Liver (tissue), 8 donors: ENCODE measurements at regions not wholly inside any gene's neighbourhood (a gene's known extent, or its start where the extent isn't known, plus 50 kb on each side); places are given as distances from the start of the nearest gene placed in this dataset.

Source experiments
- DNase-seq: peaks from one replicate; pipeline ENCODE4 v3.0.0-alpha.2; 2017; ENCODE audit warnings: low spot score
- H3K27ac ChIP-seq, 2 donors: one replicate each; pipeline ENCODE4 v1.7.0; 2013; ENCODE audit warnings: inconsistent platforms in 2 of 2, low read length in 2 of 2, control low read depth in 1 of 2, low read depth in 1 of 2, mild to moderate bottlenecking in 1 of 2
- H3K27me3 ChIP-seq, 4 donors: one replicate each; pipeline versions ENCODE4 v1.6.1 to v1.7.0; 2013; ENCODE audit warnings: low read length in 3 of 4, inconsistent platforms in 1 of 4, mild to moderate bottlenecking in 1 of 4, moderate library complexity in 1 of 4; ENCODE audit not compliant: control insufficient read depth in 4 of 4, insufficient read depth in 4 of 4
- H3K36me3 ChIP-seq, 4 donors: one replicate each; pipeline versions ENCODE4 v1.6.1 to v1.7.0; 2013; ENCODE audit warnings: low read length in 3 of 4, mild to moderate bottlenecking in 3 of 4, low read depth in 1 of 4, moderate library complexity in 1 of 4; ENCODE audit not compliant: control insufficient read depth in 4 of 4, insufficient read depth in 3 of 4
- H3K4me1 ChIP-seq, 4 donors: one replicate each; pipeline versions ENCODE4 v1.6.1 to v1.7.0; 2013; ENCODE audit warnings: low read length in 3 of 4, mild to moderate bottlenecking in 3 of 4, moderate library complexity in 1 of 4; ENCODE audit not compliant: control insufficient read depth in 4 of 4, insufficient read depth in 4 of 4
- H3K4me3 ChIP-seq, 3 donors: one replicate each; pipeline versions ENCODE4 v1.6.1 to v1.7.0; 2013; ENCODE audit warnings: low read length in 3 of 3, control low read depth in 1 of 3, low read depth in 1 of 3, mild to moderate bottlenecking in 1 of 3
- H3K9ac ChIP-seq, 2 donors: one replicate each; pipeline ENCODE4 v1.7.0; 2013; ENCODE audit warnings: low read length in 2 of 2, mild to moderate bottlenecking in 2 of 2, moderate library complexity in 2 of 2, control low read depth in 1 of 2, low read depth in 1 of 2
- H3K9me3 ChIP-seq, 4 donors: one replicate each; pipeline versions ENCODE4 v1.6.1 to v1.7.0; 2013; ENCODE audit warnings: low read length in 3 of 4; ENCODE audit not compliant: control insufficient read depth in 4 of 4
- ATF3 ChIP-seq: IDR thresholded peaks from 2 replicates; pipeline ENCODE4 v1.6.1; 2016; ENCODE audit warnings: antibody characterized with exemption
- CTCF ChIP-seq: fragments of 150-350 bp; IDR thresholded peaks from 2 replicates; pipeline ENCODE4 v1.5.1; 2017; ENCODE audit warnings: improper control_type of control experiment, low read depth, low read length; ENCODE audit not compliant: missing input control
- EGR1 ChIP-seq, 2 donors: IDR thresholded peaks; 2 replicates each; pipeline ENCODE4 v1.6.1; 2016 to 2018; ENCODE audit warnings: antibody characterized with exemption in 2 of 2, low read depth in 2 of 2
- FOXA1 ChIP-seq: IDR thresholded peaks from 2 replicates; pipeline ENCODE4 v1.6.1; 2016; ENCODE audit warnings: antibody characterized with exemption
- FOXA2 ChIP-seq: IDR thresholded peaks from 2 replicates; pipeline ENCODE4 v1.6.1; 2016; ENCODE audit warnings: antibody characterized with exemption
- GABPA ChIP-seq, 2 donors: IDR thresholded peaks in 1 of 2; conservative IDR thresholded peaks in 1 of 2; 2 replicates each; pipeline ENCODE4 v1.6.1; 2016; ENCODE audit warnings: antibody characterized with exemption in 2 of 2, mild to moderate bottlenecking in 1 of 2, moderate library complexity in 1 of 2
- HNF4A ChIP-seq, 2 donors: conservative IDR thresholded peaks; 2 replicates each; pipeline ENCODE4 v1.6.1; 2016; ENCODE audit warnings: antibody characterized with exemption in 2 of 2, mild to moderate bottlenecking in 2 of 2
- HNF4G ChIP-seq: IDR thresholded peaks from 2 replicates; pipeline ENCODE4 v1.6.1; 2016; ENCODE audit warnings: antibody characterized with exemption
- JUND ChIP-seq, 2 donors: IDR thresholded peaks; 2 replicates each; pipeline ENCODE4 v1.6.1; 2016; ENCODE audit warnings: antibody characterized with exemption in 2 of 2
- NR2F2 ChIP-seq: IDR thresholded peaks from 2 replicates; pipeline ENCODE4 v1.6.1; 2016; ENCODE audit warnings: antibody characterized with exemption
- RAD21 ChIP-seq, 2 donors: IDR thresholded peaks; 2 replicates each; pipeline ENCODE4 v1.6.1; 2016; ENCODE audit warnings: antibody characterized with exemption in 2 of 2, mild to moderate bottlenecking in 2 of 2
- RXRA ChIP-seq, 2 donors: IDR thresholded peaks; 2 replicates each; pipeline ENCODE4 v1.6.1; 2017 to 2018; ENCODE audit warnings: antibody characterized with exemption in 2 of 2, mild to moderate bottlenecking in 1 of 2
- SP1 ChIP-seq: IDR thresholded peaks from 2 replicates; pipeline ENCODE4 v1.6.1; 2018; ENCODE audit warnings: antibody characterized with exemption, mild to moderate bottlenecking
- TAF1 ChIP-seq: conservative IDR thresholded peaks from 2 replicates; pipeline ENCODE4 v1.6.1; 2016; ENCODE audit warnings: antibody characterized with exemption, mild to moderate bottlenecking
- ZBTB33 ChIP-seq: IDR thresholded peaks from 2 replicates; pipeline ENCODE4 v1.6.1; 2016; ENCODE audit warnings: antibody characterized with exemption
- WGBS: extraction: QIAGEN DNeasy Blood & Tissue Kit; methylation state at CpG from one replicate; pipeline ENCODE4 v1.1.7; 2013; 5-methylcytosine and 5-hydroxymethylcytosine counted together
- TF ChIP-seq, protein P1 (sequence below): IDR thresholded peaks from 2 replicates; pipeline ENCODE4 v1.6.1; 2016; ENCODE audit warnings: antibody characterized with exemption
- TF ChIP-seq, protein P2 (sequence below): IDR thresholded peaks from 2 replicates; pipeline ENCODE4 v1.6.1; 2016; ENCODE audit warnings: antibody characterized with exemption, mild to moderate bottlenecking
- donor health status: healthy.
- donor health status: healthy.
- donor health status: healthy.
- donor health status: healthy.
- donor health status: healthy.

GRCh38 chr13:18944501-18945068, 237.0 kb downstream of the TUBA3C start:
- H3K27ac ChIP-seq = no peak overlapping the region
- DNase-seq = no peak
- TF ChIP-seq RAD21 (IDR thresholded peaks at IDR 0.05) (no peak), FOXA2 (no peak), RXRA (IDR thresholded peaks at IDR 0.05) (no peak), HNF4G (no peak), TAF1 (no peak), NR2F2 (no peak), ATF3 (no peak), CTCF (no peak), JUND (IDR thresholded peaks at IDR 0.05) (no peak), SP1 (no peak)
- TF ChIP-seq, protein P1, sequence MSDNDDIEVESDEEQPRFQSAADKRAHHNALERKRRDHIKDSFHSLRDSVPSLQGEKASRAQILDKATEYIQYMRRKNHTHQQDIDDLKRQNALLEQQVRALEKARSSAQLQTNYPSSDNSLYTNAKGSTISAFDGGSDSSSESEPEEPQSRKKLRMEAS = no peak
- TF ChIP-seq, protein P2, sequence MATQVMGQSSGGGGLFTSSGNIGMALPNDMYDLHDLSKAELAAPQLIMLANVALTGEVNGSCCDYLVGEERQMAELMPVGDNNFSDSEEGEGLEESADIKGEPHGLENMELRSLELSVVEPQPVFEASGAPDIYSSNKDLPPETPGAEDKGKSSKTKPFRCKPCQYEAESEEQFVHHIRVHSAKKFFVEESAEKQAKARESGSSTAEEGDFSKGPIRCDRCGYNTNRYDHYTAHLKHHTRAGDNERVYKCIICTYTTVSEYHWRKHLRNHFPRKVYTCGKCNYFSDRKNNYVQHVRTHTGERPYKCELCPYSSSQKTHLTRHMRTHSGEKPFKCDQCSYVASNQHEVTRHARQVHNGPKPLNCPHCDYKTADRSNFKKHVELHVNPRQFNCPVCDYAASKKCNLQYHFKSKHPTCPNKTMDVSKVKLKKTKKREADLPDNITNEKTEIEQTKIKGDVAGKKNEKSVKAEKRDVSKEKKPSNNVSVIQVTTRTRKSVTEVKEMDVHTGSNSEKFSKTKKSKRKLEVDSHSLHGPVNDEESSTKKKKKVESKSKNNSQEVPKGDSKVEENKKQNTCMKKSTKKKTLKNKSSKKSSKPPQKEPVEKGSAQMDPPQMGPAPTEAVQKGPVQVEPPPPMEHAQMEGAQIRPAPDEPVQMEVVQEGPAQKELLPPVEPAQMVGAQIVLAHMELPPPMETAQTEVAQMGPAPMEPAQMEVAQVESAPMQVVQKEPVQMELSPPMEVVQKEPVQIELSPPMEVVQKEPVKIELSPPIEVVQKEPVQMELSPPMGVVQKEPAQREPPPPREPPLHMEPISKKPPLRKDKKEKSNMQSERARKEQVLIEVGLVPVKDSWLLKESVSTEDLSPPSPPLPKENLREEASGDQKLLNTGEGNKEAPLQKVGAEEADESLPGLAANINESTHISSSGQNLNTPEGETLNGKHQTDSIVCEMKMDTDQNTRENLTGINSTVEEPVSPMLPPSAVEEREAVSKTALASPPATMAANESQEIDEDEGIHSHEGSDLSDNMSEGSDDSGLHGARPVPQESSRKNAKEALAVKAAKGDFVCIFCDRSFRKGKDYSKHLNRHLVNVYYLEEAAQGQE = no peak
- WGBS = 83% methylated on average over 29 of the region's 29 CpGs
- H3K9ac ChIP-seq = no peak overlapping the region
- H3K36me3 ChIP-seq = no peaks in the 10 kb centered on the region
- H3K9me3 ChIP-seq = no peaks in the 10 kb centered on the region
- no peaks in the 10 kb centered on the region for H3K4me1 ChIP-seq
- H3K27me3 ChIP-seq = no peaks in the 10 kb centered on the region
- no peak overlapping the region for H3K4me3 ChIP-seq

DNA sequence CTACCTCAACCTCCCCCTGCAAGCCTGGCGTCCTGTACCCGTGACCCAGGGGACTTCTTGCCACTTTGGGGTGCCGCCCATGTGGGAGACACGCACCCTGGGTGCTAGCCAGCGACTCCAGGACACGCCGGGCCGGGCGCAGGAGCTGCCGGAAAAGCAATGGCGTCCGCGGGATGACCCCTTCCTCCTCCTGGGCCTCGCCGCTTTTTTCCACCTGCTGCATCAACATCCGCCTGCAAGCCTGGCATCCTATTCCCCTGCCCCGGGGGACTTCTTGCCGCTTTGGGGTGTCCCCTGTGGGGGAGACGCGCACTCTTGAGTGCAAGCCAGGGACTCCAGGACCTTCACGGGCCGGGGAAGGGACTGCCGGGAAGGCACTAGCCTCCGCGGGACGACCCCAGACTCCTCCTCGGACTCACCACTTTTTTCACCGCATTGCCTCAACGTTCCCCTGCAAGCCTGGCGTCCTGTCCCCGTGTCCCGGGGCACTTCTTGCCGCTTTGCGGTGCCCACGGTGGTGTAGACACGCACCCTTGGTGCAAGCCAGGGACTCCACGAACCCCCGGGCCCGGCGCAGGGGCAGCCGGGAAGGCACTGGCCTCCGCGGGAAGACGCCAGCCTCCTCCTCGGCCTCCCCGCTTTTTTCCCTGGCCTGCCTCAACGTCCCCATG, 237.8 kb downstream of the TUBA3C start:
- Histone ChIP-seq H3K4me1 (no peaks in the 10 kb centered on the region), H3K36me3 (no peaks in the 10 kb centered on the region), H3K27ac (no peak overlapping the region), H3K9me3 (no peaks in the 10 kb centered on the region), H3K9ac (no peak overlapping the region), H3K27me3 (no peaks in the 10 kb centered on the region), H3K4me3 (no peak overlapping the region)
- 85% methylated on average over 47 of the region's 47 CpGs for WGBS
- no peak for DNase-seq
- TF ChIP-seq HNF4G = no peak
- no peak for TF ChIP-seq FOXA1
- no peak for TF ChIP-seq FOXA2
- TF ChIP-seq, protein P1 = no peak
- TF ChIP-seq ZBTB33 = no peak
- no peak for TF ChIP-seq NR2F2
- TF ChIP-seq, protein P2 = no peak
- TF ChIP-seq JUND (IDR thresholded peaks at IDR 0.05) = no peak
- no peak for TF ChIP-seq EGR1 (IDR thresholded peaks at IDR 0.05; ENCODE audit: low read depth in 2 of 2)
- TF ChIP-seq TAF1 = no peak
- TF ChIP-seq GABPA (IDR thresholded peaks at IDR 0.05 in 1 of 2, conservative IDR thresholded peaks at IDR 0.05 in 1 of 2) = no peak
- no peak for TF ChIP-seq HNF4A (conservative IDR thresholded peaks at IDR 0.05)
- TF ChIP-seq ATF3 = no peak
- no peak for TF ChIP-seq SP1
